ENCODE measurements at regions not wholly inside any gene's neighbourhood (a gene's known extent, or its start where the extent isn't known, plus 50 kb on each side); places are given as distances from the start of the nearest gene placed in this dataset.

DNA sequence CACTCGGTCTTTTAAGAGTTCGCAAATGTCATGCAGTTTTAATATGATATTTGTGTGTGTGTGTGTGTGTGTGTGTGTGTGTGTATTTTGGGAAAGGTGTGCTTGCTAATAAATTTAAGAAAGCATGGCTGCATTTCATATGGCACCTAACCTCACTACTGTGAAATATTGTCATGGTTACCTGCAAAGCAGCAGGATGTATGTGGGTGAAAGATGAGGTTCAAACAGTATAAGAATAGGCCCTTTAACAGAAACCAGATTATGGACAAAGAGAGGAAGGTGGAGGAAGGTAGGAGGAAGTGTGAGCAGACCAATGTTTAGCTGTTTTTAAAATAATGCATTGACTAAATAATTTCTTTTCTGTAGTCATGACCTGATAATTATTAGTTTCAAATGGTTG lies 73.5 kb upstream of the CACNA2D1 start:
- H3K9ac ChIP-seq (ENCODE audit: low read length), result no peak overlapping the region
- no peak overlapping the region for H3K4me2 ChIP-seq (ENCODE audit: low read length)
- H3K9me3 ChIP-seq (ENCODE audit: low read length), result no peaks in the 10 kb centered on the region
- H2AFZ ChIP-seq (ENCODE audit: low read depth, low read length), result no peak overlapping the region
- H3F3A ChIP-seq (ENCODE audit: insufficient read depth, low read length, poor library complexity, severe bottlenecking), result no peaks in the 10 kb centered on the region
- TF ChIP-seq MXI1 (conservative IDR thresholded peaks at IDR 0.05; ENCODE audit: poor library complexity, severe bottlenecking), result no peak
- no peak for TF ChIP-seq EZH2 (IDR thresholded peaks at IDR 0.05; ENCODE audit: borderline replicate concordance, insufficient read depth, low read length, poor library complexity, severe bottlenecking)
- TF ChIP-seq SMC3 (conservative IDR thresholded peaks at IDR 0.05; ENCODE audit: poor library complexity), result no peak
- TF ChIP-seq RAD21 (conservative IDR thresholded peaks at IDR 0.05), result no peak
- TF ChIP-seq, protein P1, sequence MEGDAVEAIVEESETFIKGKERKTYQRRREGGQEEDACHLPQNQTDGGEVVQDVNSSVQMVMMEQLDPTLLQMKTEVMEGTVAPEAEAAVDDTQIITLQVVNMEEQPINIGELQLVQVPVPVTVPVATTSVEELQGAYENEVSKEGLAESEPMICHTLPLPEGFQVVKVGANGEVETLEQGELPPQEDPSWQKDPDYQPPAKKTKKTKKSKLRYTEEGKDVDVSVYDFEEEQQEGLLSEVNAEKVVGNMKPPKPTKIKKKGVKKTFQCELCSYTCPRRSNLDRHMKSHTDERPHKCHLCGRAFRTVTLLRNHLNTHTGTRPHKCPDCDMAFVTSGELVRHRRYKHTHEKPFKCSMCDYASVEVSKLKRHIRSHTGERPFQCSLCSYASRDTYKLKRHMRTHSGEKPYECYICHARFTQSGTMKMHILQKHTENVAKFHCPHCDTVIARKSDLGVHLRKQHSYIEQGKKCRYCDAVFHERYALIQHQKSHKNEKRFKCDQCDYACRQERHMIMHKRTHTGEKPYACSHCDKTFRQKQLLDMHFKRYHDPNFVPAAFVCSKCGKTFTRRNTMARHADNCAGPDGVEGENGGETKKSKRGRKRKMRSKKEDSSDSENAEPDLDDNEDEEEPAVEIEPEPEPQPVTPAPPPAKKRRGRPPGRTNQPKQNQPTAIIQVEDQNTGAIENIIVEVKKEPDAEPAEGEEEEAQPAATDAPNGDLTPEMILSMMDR (IDR thresholded peaks at IDR 0.05; ENCODE audit: poor library complexity, severe bottlenecking), result no peak
- H3K27ac ChIP-seq (ENCODE audit: low read length), result no peak overlapping the region
- H3K79me2 ChIP-seq (replicated peaks; ENCODE audit: insufficient read depth, low read length), result no peaks in the 10 kb centered on the region
- no peaks in the 10 kb centered on the region for H3K36me3 ChIP-seq (ENCODE audit: insufficient read depth, low read length)
- no peaks in the 10 kb centered on the region for H3K9me2 ChIP-seq (ENCODE audit: insufficient read depth, low read length)
- H3K27me3 ChIP-seq (ENCODE audit: insufficient read depth, low read depth, low read length), result no peaks in the 10 kb centered on the region
- H3K4me3 ChIP-seq (ENCODE audit: low read length), result no peak overlapping the region
- H4K20me1 ChIP-seq (ENCODE audit: insufficient read depth), result no peaks in the 10 kb centered on the region

GRCh38 chr7:82511542-82511941 lies 68.0 kb upstream of the CACNA2D1 start:
- Histone ChIP-seq H3K4me2 (ENCODE audit: low read length) (no peak overlapping the region), H4K20me1 (ENCODE audit: insufficient read depth) (no peaks in the 10 kb centered on the region), H3K9me3 (ENCODE audit: low read length) (no peaks in the 10 kb centered on the region), H3F3A (ENCODE audit: insufficient read depth, low read length, poor library complexity, severe bottlenecking) (no peaks in the 10 kb centered on the region), H3K27me3 (ENCODE audit: insufficient read depth, low read depth, low read length) (no peaks in the 10 kb centered on the region), H3K4me3 (ENCODE audit: low read length) (no peak overlapping the region), H3K79me2 (replicated peaks; ENCODE audit: insufficient read depth, low read length) (no peaks in the 10 kb centered on the region), H2AFZ (ENCODE audit: low read depth, low read length) (no peak overlapping the region), H3K27ac (ENCODE audit: low read length) (no peak overlapping the region), H3K9ac (ENCODE audit: low read length) (no peak overlapping the region), H3K9me2 (ENCODE audit: insufficient read depth, low read length) (no peaks in the 10 kb centered on the region), H3K36me3 (ENCODE audit: insufficient read depth, low read length) (no peaks in the 10 kb centered on the region)
- TF ChIP-seq POLR2AphosphoS5 (IDR thresholded peaks at IDR 0.05), result no peak
- TF ChIP-seq SMC3 (conservative IDR thresholded peaks at IDR 0.05; ENCODE audit: poor library complexity), result no peak
- TF ChIP-seq EZH2 (IDR thresholded peaks at IDR 0.05; ENCODE audit: borderline replicate concordance, insufficient read depth, low read length, poor library complexity, severe bottlenecking), result no peak
- TF ChIP-seq MXI1 (conservative IDR thresholded peaks at IDR 0.05; ENCODE audit: poor library complexity, severe bottlenecking), result no peak
- TF ChIP-seq RAD21 (conservative IDR thresholded peaks at IDR 0.05), result no peak
- TF ChIP-seq, protein P2, sequence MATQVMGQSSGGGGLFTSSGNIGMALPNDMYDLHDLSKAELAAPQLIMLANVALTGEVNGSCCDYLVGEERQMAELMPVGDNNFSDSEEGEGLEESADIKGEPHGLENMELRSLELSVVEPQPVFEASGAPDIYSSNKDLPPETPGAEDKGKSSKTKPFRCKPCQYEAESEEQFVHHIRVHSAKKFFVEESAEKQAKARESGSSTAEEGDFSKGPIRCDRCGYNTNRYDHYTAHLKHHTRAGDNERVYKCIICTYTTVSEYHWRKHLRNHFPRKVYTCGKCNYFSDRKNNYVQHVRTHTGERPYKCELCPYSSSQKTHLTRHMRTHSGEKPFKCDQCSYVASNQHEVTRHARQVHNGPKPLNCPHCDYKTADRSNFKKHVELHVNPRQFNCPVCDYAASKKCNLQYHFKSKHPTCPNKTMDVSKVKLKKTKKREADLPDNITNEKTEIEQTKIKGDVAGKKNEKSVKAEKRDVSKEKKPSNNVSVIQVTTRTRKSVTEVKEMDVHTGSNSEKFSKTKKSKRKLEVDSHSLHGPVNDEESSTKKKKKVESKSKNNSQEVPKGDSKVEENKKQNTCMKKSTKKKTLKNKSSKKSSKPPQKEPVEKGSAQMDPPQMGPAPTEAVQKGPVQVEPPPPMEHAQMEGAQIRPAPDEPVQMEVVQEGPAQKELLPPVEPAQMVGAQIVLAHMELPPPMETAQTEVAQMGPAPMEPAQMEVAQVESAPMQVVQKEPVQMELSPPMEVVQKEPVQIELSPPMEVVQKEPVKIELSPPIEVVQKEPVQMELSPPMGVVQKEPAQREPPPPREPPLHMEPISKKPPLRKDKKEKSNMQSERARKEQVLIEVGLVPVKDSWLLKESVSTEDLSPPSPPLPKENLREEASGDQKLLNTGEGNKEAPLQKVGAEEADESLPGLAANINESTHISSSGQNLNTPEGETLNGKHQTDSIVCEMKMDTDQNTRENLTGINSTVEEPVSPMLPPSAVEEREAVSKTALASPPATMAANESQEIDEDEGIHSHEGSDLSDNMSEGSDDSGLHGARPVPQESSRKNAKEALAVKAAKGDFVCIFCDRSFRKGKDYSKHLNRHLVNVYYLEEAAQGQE (IDR thresholded peaks at IDR 0.05; ENCODE audit: borderline replicate concordance), result no peak
- TF ChIP-seq, protein P1 (IDR thresholded peaks at IDR 0.05; ENCODE audit: poor library complexity, severe bottlenecking), result no peak
- TF ChIP-seq EP300 (conservative IDR thresholded peaks at IDR 0.05; ENCODE audit: poor library complexity, severe bottlenecking), result no peak
- TF ChIP-seq TAF1 (IDR thresholded peaks at IDR 0.05; ENCODE audit: low read depth), result no peak

All from neural cell (in vitro differentiated cells).